NB4 (cell line): ENCODE measurements at regions not wholly inside any gene's neighbourhood (a gene's known extent, or its start where the extent isn't known, plus 50 kb on each side); places are given as distances from the start of the nearest gene placed in this dataset.

ENCODE experiments used
- POLR2A ChIP-seq: IDR thresholded peaks from 2 replicates; pipeline ENCODE4 v1.6.1; 2011; ENCODE audit warnings: mild to moderate bottlenecking; ENCODE audit not compliant: insufficient read length; ENCODE audit errors: extremely low read depth
- TF ChIP-seq, protein P1 (sequence below): IDR thresholded peaks from one replicate; pipeline ENCODE4 v1.5.1; 2012; ENCODE audit warnings: low read depth, low read length

DNA sequence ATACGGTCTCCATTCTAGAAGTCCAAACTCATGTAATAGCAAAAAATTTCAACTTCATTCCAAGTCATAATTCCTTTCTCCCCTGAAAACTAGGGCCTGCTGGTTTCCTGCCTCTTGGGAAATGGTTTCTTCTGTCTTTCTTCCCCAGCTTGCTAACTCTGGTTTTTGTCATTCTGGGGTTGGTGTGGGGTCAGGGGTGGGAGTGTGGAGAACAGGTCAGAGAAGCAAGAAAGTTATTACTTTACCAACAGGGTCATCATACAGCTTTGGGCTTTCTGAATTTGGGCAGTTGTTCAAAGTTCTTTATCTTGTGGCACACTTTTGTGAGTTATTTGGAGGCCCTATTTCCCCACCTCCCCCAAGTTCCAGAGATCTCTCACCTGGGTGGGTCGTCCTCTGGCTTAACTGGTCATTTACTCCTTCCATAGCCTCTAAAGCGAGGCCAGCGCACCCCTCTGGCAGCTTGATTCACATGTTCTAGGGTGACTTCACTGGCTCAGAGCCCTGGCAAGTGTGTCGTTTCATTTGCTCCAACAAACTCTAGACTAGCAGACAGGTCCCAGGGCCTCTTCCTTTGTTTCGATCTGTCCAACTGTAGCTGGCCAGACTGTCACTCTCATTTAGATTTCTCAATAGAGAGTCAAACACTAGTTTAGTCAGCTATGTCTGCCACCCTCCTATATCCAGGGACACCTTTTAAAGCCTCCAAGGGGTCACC lies 161.2 kb downstream of the JCAD start:
- TF ChIP-seq POLR2A = no peak
- TF ChIP-seq, protein P1, sequence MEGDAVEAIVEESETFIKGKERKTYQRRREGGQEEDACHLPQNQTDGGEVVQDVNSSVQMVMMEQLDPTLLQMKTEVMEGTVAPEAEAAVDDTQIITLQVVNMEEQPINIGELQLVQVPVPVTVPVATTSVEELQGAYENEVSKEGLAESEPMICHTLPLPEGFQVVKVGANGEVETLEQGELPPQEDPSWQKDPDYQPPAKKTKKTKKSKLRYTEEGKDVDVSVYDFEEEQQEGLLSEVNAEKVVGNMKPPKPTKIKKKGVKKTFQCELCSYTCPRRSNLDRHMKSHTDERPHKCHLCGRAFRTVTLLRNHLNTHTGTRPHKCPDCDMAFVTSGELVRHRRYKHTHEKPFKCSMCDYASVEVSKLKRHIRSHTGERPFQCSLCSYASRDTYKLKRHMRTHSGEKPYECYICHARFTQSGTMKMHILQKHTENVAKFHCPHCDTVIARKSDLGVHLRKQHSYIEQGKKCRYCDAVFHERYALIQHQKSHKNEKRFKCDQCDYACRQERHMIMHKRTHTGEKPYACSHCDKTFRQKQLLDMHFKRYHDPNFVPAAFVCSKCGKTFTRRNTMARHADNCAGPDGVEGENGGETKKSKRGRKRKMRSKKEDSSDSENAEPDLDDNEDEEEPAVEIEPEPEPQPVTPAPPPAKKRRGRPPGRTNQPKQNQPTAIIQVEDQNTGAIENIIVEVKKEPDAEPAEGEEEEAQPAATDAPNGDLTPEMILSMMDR = no peak
